Liver (tissue), 3 donors: ENCODE measurements at regions not wholly inside any gene's neighbourhood (a gene's known extent, or its start where the extent isn't known, plus 50 kb on each side); places are given as distances from the start of the nearest gene placed in this dataset.

Experiments
- EGR1 ChIP-seq, 2 donors: IDR thresholded peaks; 2 replicates each; pipeline ENCODE4 v1.6.1; 2016 to 2018; ENCODE audit warnings: antibody characterized with exemption in 2 of 2, low read depth in 2 of 2
- FOXA1 ChIP-seq: IDR thresholded peaks from 2 replicates; pipeline ENCODE4 v1.6.1; 2016; ENCODE audit warnings: antibody characterized with exemption
- GABPA ChIP-seq, 2 donors: IDR thresholded peaks in 1 of 2; conservative IDR thresholded peaks in 1 of 2; 2 replicates each; pipeline ENCODE4 v1.6.1; 2016; ENCODE audit warnings: antibody characterized with exemption in 2 of 2, mild to moderate bottlenecking in 1 of 2, moderate library complexity in 1 of 2
- NR2F2 ChIP-seq: IDR thresholded peaks from 2 replicates; pipeline ENCODE4 v1.6.1; 2016; ENCODE audit warnings: antibody characterized with exemption
- RAD21 ChIP-seq, 2 donors: IDR thresholded peaks; 2 replicates each; pipeline ENCODE4 v1.6.1; 2016; ENCODE audit warnings: antibody characterized with exemption in 2 of 2, mild to moderate bottlenecking in 2 of 2
- RXRA ChIP-seq, 2 donors: IDR thresholded peaks; 2 replicates each; pipeline ENCODE4 v1.6.1; 2017 to 2018; ENCODE audit warnings: antibody characterized with exemption in 2 of 2, mild to moderate bottlenecking in 1 of 2
- SP1 ChIP-seq: IDR thresholded peaks from 2 replicates; pipeline ENCODE4 v1.6.1; 2018; ENCODE audit warnings: antibody characterized with exemption, mild to moderate bottlenecking
- TAF1 ChIP-seq: conservative IDR thresholded peaks from 2 replicates; pipeline ENCODE4 v1.6.1; 2016; ENCODE audit warnings: antibody characterized with exemption, mild to moderate bottlenecking
- YY1 ChIP-seq: IDR thresholded peaks from 2 replicates; pipeline ENCODE4 v1.6.1; 2016; ENCODE audit warnings: antibody characterized with exemption, mild to moderate bottlenecking
- TF ChIP-seq, protein P1 (sequence below): fragments of 150-350 bp; IDR thresholded peaks from 2 replicates; pipeline ENCODE4 v1.5.1; 2017; ENCODE audit warnings: improper control_type of control experiment, low read depth, low read length; ENCODE audit not compliant: missing input control
- TF ChIP-seq, protein P2 (sequence below): IDR thresholded peaks from 2 replicates; pipeline ENCODE4 v1.6.1; 2016; ENCODE audit warnings: antibody characterized with exemption, mild to moderate bottlenecking
- TF ChIP-seq, protein P3 (sequence below): IDR thresholded peaks from 2 replicates; pipeline ENCODE4 v1.6.1; 2016; ENCODE audit warnings: antibody characterized with exemption
- TF ChIP-seq, protein P4 (sequence below): IDR thresholded peaks from 2 replicates; pipeline ENCODE4 v1.6.1; 2016; ENCODE audit warnings: antibody characterized with exemption
- donor health status: healthy.
- donor health status: healthy.

DNA sequence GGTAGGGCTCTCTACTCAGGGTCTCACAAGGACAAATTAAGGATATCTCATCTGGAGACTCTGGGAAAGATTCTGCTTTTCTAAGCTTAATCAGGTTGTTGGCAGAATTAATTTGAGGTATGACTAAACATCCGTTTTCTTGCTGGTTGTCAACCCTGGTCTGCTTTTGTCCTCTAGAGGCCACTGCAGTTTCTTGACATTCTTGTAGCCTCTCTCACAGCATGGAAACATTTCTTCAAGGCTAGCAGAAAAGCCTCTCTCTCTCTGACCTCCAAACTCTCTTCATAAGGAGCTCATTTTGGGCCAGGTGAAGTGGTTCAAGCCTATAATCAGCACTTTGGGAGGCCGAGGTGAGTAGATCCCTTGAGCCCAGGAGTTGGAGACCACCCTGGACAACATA is 749.5 kb upstream of the PCDH7 start:
- TF ChIP-seq, protein P1, sequence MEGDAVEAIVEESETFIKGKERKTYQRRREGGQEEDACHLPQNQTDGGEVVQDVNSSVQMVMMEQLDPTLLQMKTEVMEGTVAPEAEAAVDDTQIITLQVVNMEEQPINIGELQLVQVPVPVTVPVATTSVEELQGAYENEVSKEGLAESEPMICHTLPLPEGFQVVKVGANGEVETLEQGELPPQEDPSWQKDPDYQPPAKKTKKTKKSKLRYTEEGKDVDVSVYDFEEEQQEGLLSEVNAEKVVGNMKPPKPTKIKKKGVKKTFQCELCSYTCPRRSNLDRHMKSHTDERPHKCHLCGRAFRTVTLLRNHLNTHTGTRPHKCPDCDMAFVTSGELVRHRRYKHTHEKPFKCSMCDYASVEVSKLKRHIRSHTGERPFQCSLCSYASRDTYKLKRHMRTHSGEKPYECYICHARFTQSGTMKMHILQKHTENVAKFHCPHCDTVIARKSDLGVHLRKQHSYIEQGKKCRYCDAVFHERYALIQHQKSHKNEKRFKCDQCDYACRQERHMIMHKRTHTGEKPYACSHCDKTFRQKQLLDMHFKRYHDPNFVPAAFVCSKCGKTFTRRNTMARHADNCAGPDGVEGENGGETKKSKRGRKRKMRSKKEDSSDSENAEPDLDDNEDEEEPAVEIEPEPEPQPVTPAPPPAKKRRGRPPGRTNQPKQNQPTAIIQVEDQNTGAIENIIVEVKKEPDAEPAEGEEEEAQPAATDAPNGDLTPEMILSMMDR = no peak
- no peak for TF ChIP-seq RAD21 (IDR thresholded peaks at IDR 0.05)
- no peak for TF ChIP-seq TAF1
- no peak for TF ChIP-seq GABPA (IDR thresholded peaks at IDR 0.05 in 1 of 2, conservative IDR thresholded peaks at IDR 0.05 in 1 of 2)
- TF ChIP-seq, protein P2, sequence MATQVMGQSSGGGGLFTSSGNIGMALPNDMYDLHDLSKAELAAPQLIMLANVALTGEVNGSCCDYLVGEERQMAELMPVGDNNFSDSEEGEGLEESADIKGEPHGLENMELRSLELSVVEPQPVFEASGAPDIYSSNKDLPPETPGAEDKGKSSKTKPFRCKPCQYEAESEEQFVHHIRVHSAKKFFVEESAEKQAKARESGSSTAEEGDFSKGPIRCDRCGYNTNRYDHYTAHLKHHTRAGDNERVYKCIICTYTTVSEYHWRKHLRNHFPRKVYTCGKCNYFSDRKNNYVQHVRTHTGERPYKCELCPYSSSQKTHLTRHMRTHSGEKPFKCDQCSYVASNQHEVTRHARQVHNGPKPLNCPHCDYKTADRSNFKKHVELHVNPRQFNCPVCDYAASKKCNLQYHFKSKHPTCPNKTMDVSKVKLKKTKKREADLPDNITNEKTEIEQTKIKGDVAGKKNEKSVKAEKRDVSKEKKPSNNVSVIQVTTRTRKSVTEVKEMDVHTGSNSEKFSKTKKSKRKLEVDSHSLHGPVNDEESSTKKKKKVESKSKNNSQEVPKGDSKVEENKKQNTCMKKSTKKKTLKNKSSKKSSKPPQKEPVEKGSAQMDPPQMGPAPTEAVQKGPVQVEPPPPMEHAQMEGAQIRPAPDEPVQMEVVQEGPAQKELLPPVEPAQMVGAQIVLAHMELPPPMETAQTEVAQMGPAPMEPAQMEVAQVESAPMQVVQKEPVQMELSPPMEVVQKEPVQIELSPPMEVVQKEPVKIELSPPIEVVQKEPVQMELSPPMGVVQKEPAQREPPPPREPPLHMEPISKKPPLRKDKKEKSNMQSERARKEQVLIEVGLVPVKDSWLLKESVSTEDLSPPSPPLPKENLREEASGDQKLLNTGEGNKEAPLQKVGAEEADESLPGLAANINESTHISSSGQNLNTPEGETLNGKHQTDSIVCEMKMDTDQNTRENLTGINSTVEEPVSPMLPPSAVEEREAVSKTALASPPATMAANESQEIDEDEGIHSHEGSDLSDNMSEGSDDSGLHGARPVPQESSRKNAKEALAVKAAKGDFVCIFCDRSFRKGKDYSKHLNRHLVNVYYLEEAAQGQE = no peak
- no peak for TF ChIP-seq EGR1 (IDR thresholded peaks at IDR 0.05; ENCODE audit: low read depth in 2 of 2)
- TF ChIP-seq RXRA (IDR thresholded peaks at IDR 0.05) = no peak
- TF ChIP-seq, protein P3, sequence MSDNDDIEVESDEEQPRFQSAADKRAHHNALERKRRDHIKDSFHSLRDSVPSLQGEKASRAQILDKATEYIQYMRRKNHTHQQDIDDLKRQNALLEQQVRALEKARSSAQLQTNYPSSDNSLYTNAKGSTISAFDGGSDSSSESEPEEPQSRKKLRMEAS = no peak
- no peak for TF ChIP-seq YY1
- no peak for TF ChIP-seq NR2F2
- no peak for TF ChIP-seq FOXA1
- no peak for TF ChIP-seq SP1
- TF ChIP-seq, protein P4, sequence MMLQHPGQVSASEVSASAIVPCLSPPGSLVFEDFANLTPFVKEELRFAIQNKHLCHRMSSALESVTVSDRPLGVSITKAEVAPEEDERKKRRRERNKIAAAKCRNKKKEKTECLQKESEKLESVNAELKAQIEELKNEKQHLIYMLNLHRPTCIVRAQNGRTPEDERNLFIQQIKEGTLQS = no peak
